H9 (cell line): ENCODE measurements at regions not wholly inside any gene's neighbourhood (a gene's known extent, or its start where the extent isn't known, plus 50 kb on each side); places are given as distances from the start of the nearest gene placed in this dataset.

Experiments used
- DNase-seq: peaks from one replicate; pipeline ENCODE4 v3.0.0-alpha.2; 2017
- H2AFZ ChIP-seq: one replicate; pipeline ENCODE4 v1.6.1; 2013; ENCODE audit warnings: mild to moderate bottlenecking, low read length, control low read depth, moderate library complexity
- H2AK5ac ChIP-seq: 2 replicates; pipeline ENCODE4 v1.6.1; 2013; ENCODE audit warnings: low read length, control low read depth, mixed read lengths; ENCODE audit not compliant: insufficient read length
- H2BK120ac ChIP-seq: one replicate; pipeline ENCODE4 v1.6.1; 2013; ENCODE audit warnings: low read depth, mild to moderate bottlenecking, low read length, control low read depth, inconsistent platforms; ENCODE audit not compliant: poor library complexity, severe bottlenecking
- H2BK12ac ChIP-seq: 2 replicates; pipeline ENCODE4 v1.6.1; 2013; ENCODE audit warnings: low read length, control low read depth, mixed read lengths, low read depth; ENCODE audit not compliant: insufficient read length
- H2BK15ac ChIP-seq: 2 replicates; pipeline ENCODE4 v1.6.1; 2013; ENCODE audit warnings: low read depth, low read length, control low read depth
- H2BK20ac ChIP-seq: one replicate; pipeline ENCODE4 v1.6.1; 2013; ENCODE audit warnings: low read depth, mild to moderate bottlenecking, low read length, control low read depth, inconsistent platforms; ENCODE audit not compliant: poor library complexity, severe bottlenecking
- H2BK5ac ChIP-seq: 2 replicates; pipeline ENCODE4 v1.6.1; 2013; ENCODE audit warnings: low read length, control low read depth, mixed read lengths; ENCODE audit not compliant: insufficient read length
- H3K14ac ChIP-seq: 2 replicates; pipeline ENCODE4 v1.6.1; 2013; ENCODE audit warnings: low read length, control low read depth; ENCODE audit not compliant: insufficient read depth
- H3K18ac ChIP-seq: 2 replicates; pipeline ENCODE4 v1.6.1; 2013; ENCODE audit warnings: low read depth, mild to moderate bottlenecking, mixed read lengths, low read length, control low read depth; ENCODE audit not compliant: insufficient read length
- H3K23ac ChIP-seq: 2 replicates; pipeline ENCODE4 v1.6.1; 2013; ENCODE audit warnings: low read length, control low read depth, mixed read lengths, low read depth; ENCODE audit not compliant: insufficient read length
- H3K23me2 ChIP-seq: 2 replicates; pipeline ENCODE4 v1.6.1; 2013; ENCODE audit warnings: low read depth, mild to moderate bottlenecking, mixed read lengths, low read length, control low read depth; ENCODE audit not compliant: insufficient read length, poor library complexity, severe bottlenecking
- H3K27ac ChIP-seq: 2 replicates; pipeline ENCODE4 v1.5.1; 2013; ENCODE audit warnings: low read length, control low read depth, mixed read lengths, low read depth; ENCODE audit not compliant: insufficient read length
- H3K27me3 ChIP-seq: 2 replicates; pipeline ENCODE4 v1.6.1; 2013; ENCODE audit warnings: low read length, control low read depth, inconsistent platforms; ENCODE audit not compliant: insufficient read depth
- H3K4ac ChIP-seq: 2 replicates; pipeline ENCODE4 v1.6.1; 2013; ENCODE audit warnings: low read depth, mild to moderate bottlenecking, control low read depth, inconsistent platforms, low read length, moderate library complexity
- H3K4me1 ChIP-seq: 2 replicates; pipeline ENCODE4 v1.6.1; 2013; ENCODE audit warnings: low read length, control low read depth, inconsistent platforms; ENCODE audit not compliant: insufficient read depth
- H3K4me2 ChIP-seq: 2 replicates; pipeline ENCODE4 v1.6.1; 2013; ENCODE audit warnings: low read length, control low read depth, mixed read lengths; ENCODE audit not compliant: insufficient read length, insufficient read depth
- H3K56ac ChIP-seq: 2 replicates; pipeline ENCODE4 v1.6.1; 2013; ENCODE audit warnings: low read depth, mild to moderate bottlenecking, mixed read lengths, low read length, control low read depth; ENCODE audit not compliant: insufficient read length
- H3K79me1 ChIP-seq: 2 replicates; pipeline ENCODE4 v1.6.1; 2013; ENCODE audit warnings: low read depth, mild to moderate bottlenecking, moderate library complexity, low read length, control low read depth, inconsistent platforms; ENCODE audit not compliant: insufficient read depth, poor library complexity, severe bottlenecking
- H3K79me2 ChIP-seq: 2 replicates; pipeline ENCODE4 v1.6.1; 2013; ENCODE audit warnings: low read length, control low read depth, inconsistent platforms; ENCODE audit not compliant: insufficient read depth
- H3K9ac ChIP-seq: 2 replicates; pipeline ENCODE4 v1.6.1; 2013; ENCODE audit warnings: low read length, control low read depth, mixed read lengths; ENCODE audit not compliant: insufficient read length; ENCODE audit errors: extremely low read depth
- H3K9me3 ChIP-seq: one replicate; pipeline ENCODE4 v1.6.1; 2013; ENCODE audit warnings: low read depth, low read length, inconsistent platforms; ENCODE audit not compliant: control insufficient read depth
- H3T11ph ChIP-seq: one replicate; pipeline ENCODE4 v1.6.1; 2013; ENCODE audit warnings: mild to moderate bottlenecking, low read length, control low read depth, inconsistent platforms
- H4K20me1 ChIP-seq: one replicate; pipeline ENCODE4 v1.6.1; 2013; ENCODE audit not compliant: control insufficient read depth, insufficient read length, insufficient read depth
- H4K5ac ChIP-seq: 2 replicates; pipeline ENCODE4 v1.6.1; 2013; ENCODE audit warnings: low read depth, mild to moderate bottlenecking, mixed read lengths, low read length, control low read depth; ENCODE audit not compliant: insufficient read length
- H4K8ac ChIP-seq: replicated peaks from 2 replicates; pipeline ENCODE4 v1.6.1; 2013; ENCODE audit warnings: low read length, control low read depth, mixed read lengths, low read depth; ENCODE audit not compliant: insufficient read length
- H4K91ac ChIP-seq: 2 replicates; pipeline ENCODE4 v1.6.1; 2013; ENCODE audit warnings: low read depth, mild to moderate bottlenecking, moderate library complexity, mixed read lengths, low read length, control low read depth; ENCODE audit not compliant: insufficient read length
- H3K27ac Mint-ChIP-seq, 3 experiments: 2 replicates in 2 of 3; 3 replicates in 1 of 3; pipeline ENCODE4 v1.8.0; 2020 to 2021; ENCODE audit warnings: mixed read lengths in 3 of 3, mild to moderate bottlenecking in 1 of 3, moderate library complexity in 1 of 3
- H3K27me3 Mint-ChIP-seq: 2 replicates; pipeline ENCODE4 v1.8.0; 2021; ENCODE audit warnings: low read depth, mild to moderate bottlenecking, moderate library complexity, mixed read lengths
- H3K36me3 Mint-ChIP-seq, 3 experiments: 2 replicates in 2 of 3; 3 replicates in 1 of 3; pipeline ENCODE4 v1.8.0; 2020 to 2021; ENCODE audit warnings: low read depth in 3 of 3, mixed read lengths in 3 of 3; ENCODE audit not compliant: insufficient read depth in 1 of 3
- H3K4me1 Mint-ChIP-seq, 2 experiments: 2 replicates each; pipeline ENCODE4 v1.8.0; 2020; ENCODE audit warnings: mixed read lengths in 2 of 2
- H3K4me3 Mint-ChIP-seq, 2 experiments: 2 replicates in 1 of 2; 3 replicates in 1 of 2; pipeline ENCODE4 v1.8.0; 2020 to 2021; ENCODE audit warnings: mild to moderate bottlenecking in 2 of 2, mixed read lengths in 2 of 2, moderate library complexity in 1 of 2
- H3K9me3 Mint-ChIP-seq, 2 experiments: 2 replicates in 1 of 2; 3 replicates in 1 of 2; pipeline ENCODE4 v1.8.0; 2020; ENCODE audit warnings: mild to moderate bottlenecking in 2 of 2, mixed read lengths in 2 of 2, moderate library complexity in 1 of 2
- CTCF ChIP-seq: fragments of 200-600 bp; sonication (generic); conservative IDR thresholded peaks from 3 replicates; pipeline ENCODE4 v1.8.0; 2021; ENCODE audit warnings: antibody characterized with exemption, mild to moderate bottlenecking
- WGBS: extraction: QIAGEN DNeasy Blood & Tissue Kit; methylation state at CpG from one replicate; pipeline ENCODE4 v1.1.7; 2013; ENCODE audit warnings: missing lambda C conversion rate, low lambda C conversion rate, mixed read lengths; ENCODE audit not compliant: insufficient read length; ENCODE audit errors: extremely low coverage; 5-methylcytosine and 5-hydroxymethylcytosine counted together

GRCh38 chr15:95182091-95182490 is 950.7 kb downstream of the MCTP2 start:
- Histone ChIP-seq H3K79me1 (no peaks in the 10 kb centered on the region), H4K5ac (no peak overlapping the region)

More at GRCh38 chr15:95182091-95182490, 950.7 kb downstream of the MCTP2 start:
- Histone ChIP-seq H2BK15ac (no peak overlapping the region), H3K4me1 (no peaks in the 10 kb centered on the region), H3T11ph (no peak overlapping the region), H3K23me2 (no peaks in the 10 kb centered on the region), H3K27ac (no peak overlapping the region), H2AFZ (no peak overlapping the region), H3K14ac (no peak overlapping the region), H3K23ac (no peak overlapping the region), H3K79me2 (no peaks in the 10 kb centered on the region), H3K56ac (no peak overlapping the region), H3K27me3 (no peaks in the 10 kb centered on the region), H3K18ac (no peak overlapping the region), H4K91ac (no peak overlapping the region), H3K4ac (no peak overlapping the region), H3K9me3 (no peaks in the 10 kb centered on the region), H2BK5ac (no peak overlapping the region), H2AK5ac (no peak overlapping the region), H4K8ac (no peak overlapping the region), H3K9ac (no peak overlapping the region), H3K4me2 (no peak overlapping the region), H2BK20ac (no peak overlapping the region), H4K20me1 (no peaks in the 10 kb centered on the region), H2BK12ac (no peak overlapping the region), H2BK120ac (no peak overlapping the region)
- Mint-ChIP-seq H3K9me3 (peaks cover 21 to 22% of the 10 kb centered on the region in 2 experiments), H3K27me3 (no peaks in the 10 kb centered on the region), H3K27ac (no peak overlapping the region), H3K4me3 (no peak overlapping the region), H3K4me1 (no peaks in the 10 kb centered on the region), H3K36me3 (peaks cover 3 to 20% (median 10%) of the 10 kb centered on the region in 3 experiments)
- TF ChIP-seq CTCF: no peak
- no peak for DNase-seq
- no CpG with 5 or more reads among the region's 1 CpG for WGBS
